DOHH2 (cell line): ENCODE measurements at regions not wholly inside any gene's neighbourhood (a gene's known extent, or its start where the extent isn't known, plus 50 kb on each side); places are given as distances from the start of the nearest gene placed in this dataset.

Experiments used
- H3F3A ChIP-seq: fragments of 200-600 bp; sonication (generic), shearing (Covaris generic); 2 replicates; pipeline ENCODE4 v1.6.0; 2016; ENCODE audit warnings: antibody characterized with exemption, mild to moderate bottlenecking; ENCODE audit not compliant: control insufficient read depth, insufficient read depth
- H3K27ac ChIP-seq: fragments of 200-600 bp; sonication (generic); 2 replicates; pipeline ENCODE4 v1.5.1; 2014; ENCODE audit warnings: low read depth, mild to moderate bottlenecking, low read length, moderate library complexity
- H3K27me3 ChIP-seq: fragments of 200-600 bp; sonication (generic); 2 replicates; pipeline ENCODE4 v1.6.1; 2014; ENCODE audit warnings: mild to moderate bottlenecking, low read length, mixed read lengths; ENCODE audit not compliant: control insufficient read depth
- H3K36me3 ChIP-seq: fragments of 200-600 bp; sonication (generic); 2 replicates; pipeline ENCODE4 v1.6.1; 2014; ENCODE audit warnings: mild to moderate bottlenecking, low read length, moderate library complexity, mixed read lengths; ENCODE audit not compliant: control insufficient read depth
- H3K4me1 ChIP-seq: fragments of 200-600 bp; sonication (generic); 2 replicates; pipeline ENCODE4 v1.6.1; 2014; ENCODE audit warnings: mild to moderate bottlenecking, low read length, mixed read lengths; ENCODE audit not compliant: control insufficient read depth
- H3K4me2 ChIP-seq: fragments of 200-600 bp; sonication (generic); 2 replicates; pipeline ENCODE4 v1.6.0; 2014; ENCODE audit warnings: mild to moderate bottlenecking, low read length, moderate library complexity
- H3K4me3 ChIP-seq: fragments of 200-600 bp; sonication (generic); 2 replicates; pipeline ENCODE4 v1.5.1; 2014; ENCODE audit warnings: mild to moderate bottlenecking, low read length, mixed read lengths
- H3K79me2 ChIP-seq: fragments of 200-600 bp; sonication (generic); 2 replicates; pipeline ENCODE4 v1.6.1; 2014; ENCODE audit warnings: mild to moderate bottlenecking, low read length, mixed read lengths; ENCODE audit not compliant: control insufficient read depth
- H3K9me2 ChIP-seq: fragments of 200-600 bp; sonication (generic); replicated peaks from 2 replicates; pipeline ENCODE4 v1.6.1; 2014; ENCODE audit warnings: mild to moderate bottlenecking, low read length, mixed read lengths; ENCODE audit not compliant: control insufficient read depth
- H3K9me3 ChIP-seq: fragments of 200-600 bp; sonication (generic); 2 replicates; pipeline ENCODE4 v1.6.1; 2014; ENCODE audit warnings: antibody characterized with exemption, low read length, mixed read lengths; ENCODE audit not compliant: control insufficient read depth, insufficient read depth
- H4K20me1 ChIP-seq: fragments of 200-600 bp; sonication (generic); 2 replicates; pipeline ENCODE4 v1.6.0; 2014; ENCODE audit warnings: low read depth, mild to moderate bottlenecking, antibody characterized with exemption, low read length, moderate library complexity; ENCODE audit not compliant: control insufficient read depth, insufficient read depth
- EZH2phosphoT487 ChIP-seq: fragments of 200-600 bp; sonication (generic); IDR thresholded peaks from 2 replicates; pipeline ENCODE4 v1.6.1; 2017; ENCODE audit warnings: borderline replicate concordance, mild to moderate bottlenecking, antibody characterized with exemption, low read length, moderate library complexity, mixed read lengths
- TF ChIP-seq, protein P1 (sequence below): fragments of 200-600 bp; sonication (generic); IDR thresholded peaks from one replicate; pipeline ENCODE4 v1.5.1; 2014; ENCODE audit warnings: antibody characterized with exemption, mild to moderate bottlenecking, low read depth, low read length; ENCODE audit not compliant: poor library complexity, severe bottlenecking

GRCh38 chr5:53233645-53234405 is 124.3 kb upstream of the MOCS2 start:
- Histone ChIP-seq H3K36me3 (no peaks in the 10 kb centered on the region), H3K4me2 (no peak overlapping the region), H3K27me3 (no peaks in the 10 kb centered on the region), H3K79me2 (no peaks in the 10 kb centered on the region), H3K27ac (no peak overlapping the region), H3K4me3 (no peak overlapping the region), H3K9me2 (no peaks in the 10 kb centered on the region), H3K4me1 (no peaks in the 10 kb centered on the region), H3K9me3 (no peaks in the 10 kb centered on the region), H3F3A (no peaks in the 10 kb centered on the region), H4K20me1 (no peaks in the 10 kb centered on the region)
- TF ChIP-seq EZH2phosphoT487, result no peak
- TF ChIP-seq, protein P1, sequence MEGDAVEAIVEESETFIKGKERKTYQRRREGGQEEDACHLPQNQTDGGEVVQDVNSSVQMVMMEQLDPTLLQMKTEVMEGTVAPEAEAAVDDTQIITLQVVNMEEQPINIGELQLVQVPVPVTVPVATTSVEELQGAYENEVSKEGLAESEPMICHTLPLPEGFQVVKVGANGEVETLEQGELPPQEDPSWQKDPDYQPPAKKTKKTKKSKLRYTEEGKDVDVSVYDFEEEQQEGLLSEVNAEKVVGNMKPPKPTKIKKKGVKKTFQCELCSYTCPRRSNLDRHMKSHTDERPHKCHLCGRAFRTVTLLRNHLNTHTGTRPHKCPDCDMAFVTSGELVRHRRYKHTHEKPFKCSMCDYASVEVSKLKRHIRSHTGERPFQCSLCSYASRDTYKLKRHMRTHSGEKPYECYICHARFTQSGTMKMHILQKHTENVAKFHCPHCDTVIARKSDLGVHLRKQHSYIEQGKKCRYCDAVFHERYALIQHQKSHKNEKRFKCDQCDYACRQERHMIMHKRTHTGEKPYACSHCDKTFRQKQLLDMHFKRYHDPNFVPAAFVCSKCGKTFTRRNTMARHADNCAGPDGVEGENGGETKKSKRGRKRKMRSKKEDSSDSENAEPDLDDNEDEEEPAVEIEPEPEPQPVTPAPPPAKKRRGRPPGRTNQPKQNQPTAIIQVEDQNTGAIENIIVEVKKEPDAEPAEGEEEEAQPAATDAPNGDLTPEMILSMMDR, result no peak

DNA sequence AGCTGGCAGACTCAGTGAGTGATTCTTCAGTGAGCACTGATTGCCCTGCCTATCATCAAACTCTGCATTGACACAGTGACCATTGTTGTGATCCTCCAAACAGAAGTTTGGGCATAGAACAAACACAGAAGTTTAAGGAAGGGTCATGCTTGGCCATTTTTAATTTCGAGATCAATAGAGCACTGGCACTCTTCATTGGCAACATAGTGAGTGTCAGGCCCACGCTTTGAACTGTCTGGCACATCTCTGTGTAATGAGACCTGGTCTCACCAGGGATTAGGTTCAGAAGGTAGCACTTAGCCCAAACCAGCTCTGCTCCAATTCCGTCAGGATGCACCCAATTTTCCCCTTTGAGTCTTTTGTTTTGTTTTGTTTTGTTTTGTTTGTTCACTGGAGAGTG is 127.1 kb upstream of the MOCS2 start:
- TF ChIP-seq, protein P1, result no peak
- no peak for TF ChIP-seq EZH2phosphoT487

DNA sequence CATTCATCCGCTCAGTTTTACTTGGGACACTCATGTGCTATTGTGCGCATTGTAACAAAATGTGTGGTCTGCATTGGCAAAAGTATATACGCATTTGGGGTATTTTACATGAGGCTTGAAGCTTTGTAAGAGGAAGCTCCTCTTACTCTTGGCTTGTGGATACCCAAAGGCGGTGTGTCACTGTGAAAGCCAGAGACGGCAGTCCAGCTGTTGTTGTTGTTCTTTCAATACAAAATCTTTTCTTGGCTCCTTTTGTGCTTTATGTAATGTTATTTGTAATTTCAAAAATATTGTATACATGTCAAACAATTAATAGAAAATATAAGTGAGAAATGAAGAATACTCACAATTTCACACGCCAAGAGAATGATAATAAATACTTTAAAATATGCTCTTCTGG is 128.3 kb upstream of the MOCS2 start:
- no peaks in the 10 kb centered on the region for H3K4me1 ChIP-seq
- no peaks in the 10 kb centered on the region for H3K36me3 ChIP-seq
- H3F3A ChIP-seq, result no peaks in the 10 kb centered on the region
- TF ChIP-seq, protein P1, result no peak
- TF ChIP-seq EZH2phosphoT487, result no peak
- H3K4me2 ChIP-seq, result no peak overlapping the region
- no peak overlapping the region for H3K4me3 ChIP-seq
- H3K9me3 ChIP-seq, result no peaks in the 10 kb centered on the region
- no peaks in the 10 kb centered on the region for H3K79me2 ChIP-seq
- H3K27me3 ChIP-seq, result no peaks in the 10 kb centered on the region
- no peaks in the 10 kb centered on the region for H3K9me2 ChIP-seq
- H3K27ac ChIP-seq, result no peak overlapping the region
- H4K20me1 ChIP-seq, result no peaks in the 10 kb centered on the region

More for the DNA sequence above, 127.1 kb upstream of the MOCS2 start:
- H3K9me2 ChIP-seq, result no peaks in the 10 kb centered on the region
- no peaks in the 10 kb centered on the region for H3K9me3 ChIP-seq
- H3K27ac ChIP-seq, result no peak overlapping the region
- H3K79me2 ChIP-seq, result no peaks in the 10 kb centered on the region
- H3K4me1 ChIP-seq, result no peaks in the 10 kb centered on the region
- H3K27me3 ChIP-seq, result no peaks in the 10 kb centered on the region
- no peaks in the 10 kb centered on the region for H3F3A ChIP-seq
- H3K4me3 ChIP-seq, result no peak overlapping the region
- no peaks in the 10 kb centered on the region for H3K36me3 ChIP-seq
- no peak overlapping the region for H3K4me2 ChIP-seq
- no peaks in the 10 kb centered on the region for H4K20me1 ChIP-seq
